DND-41 (cell line): ENCODE measurements at regions not wholly inside any gene's neighbourhood (a gene's known extent, or its start where the extent isn't known, plus 50 kb on each side); places are given as distances from the start of the nearest gene placed in this dataset.

ENCODE experiments used
- CTCF ChIP-seq: IDR thresholded peaks from 2 replicates; pipeline ENCODE4 v1.5.1; 2012; ENCODE audit warnings: borderline replicate concordance, low read length, moderate library complexity, mild to moderate bottlenecking; ENCODE audit not compliant: poor library complexity, severe bottlenecking; ENCODE audit errors: extremely low read depth
- EZH2 ChIP-seq: IDR thresholded peaks from 3 replicates; pipeline ENCODE4 v1.6.1; 2012; ENCODE audit warnings: borderline replicate concordance, low read depth, mild to moderate bottlenecking, moderate library complexity, low read length, inconsistent platforms; ENCODE audit not compliant: severe bottlenecking

- TF ChIP-seq CTCF: no peak
- no peak for TF ChIP-seq EZH2
Observed at GRCh38 chr4:14083150-14083549, 455.6 kb upstream of the BOD1L1 start.
